ENCODE measurements at regions not wholly inside any gene's neighbourhood (a gene's known extent, or its start where the extent isn't known, plus 50 kb on each side); places are given as distances from the start of the nearest gene placed in this dataset.

DNA sequence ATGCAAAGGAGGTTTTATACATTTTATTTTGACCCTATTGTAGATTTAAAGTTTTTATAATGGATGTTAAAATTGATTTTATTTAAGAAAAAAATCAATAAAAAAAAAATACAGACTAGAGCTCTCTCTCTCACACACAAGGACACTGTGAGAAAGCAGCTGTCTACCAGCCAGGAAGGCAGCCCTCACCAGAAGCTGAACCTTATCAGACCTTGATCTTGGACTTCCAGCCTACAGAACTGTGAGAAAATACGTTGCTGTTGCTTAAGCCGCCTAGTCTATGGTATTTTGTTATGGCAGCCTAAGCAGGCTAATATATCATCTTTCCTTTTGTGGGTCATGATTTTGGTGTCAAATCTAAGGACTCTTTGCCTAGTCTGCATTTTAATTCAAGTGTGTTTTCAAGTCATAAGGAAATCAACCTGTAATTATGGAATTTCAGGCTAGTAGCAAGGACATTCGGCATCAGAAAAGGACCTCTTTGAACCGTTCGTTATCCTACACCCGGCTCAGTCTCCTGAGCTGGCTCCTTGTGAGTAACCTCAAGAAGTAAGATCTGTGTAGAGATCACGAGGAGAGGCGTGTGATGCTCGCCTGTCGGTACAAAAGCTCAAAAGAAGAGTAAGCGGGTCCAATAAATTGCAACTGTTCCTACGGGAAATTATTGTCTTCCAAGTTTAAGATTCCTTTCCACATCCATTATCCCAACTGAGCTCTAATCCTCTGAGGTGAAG is 98.2 kb downstream of the PDCL3 start:
- DNase-seq: no peak

DNA sequence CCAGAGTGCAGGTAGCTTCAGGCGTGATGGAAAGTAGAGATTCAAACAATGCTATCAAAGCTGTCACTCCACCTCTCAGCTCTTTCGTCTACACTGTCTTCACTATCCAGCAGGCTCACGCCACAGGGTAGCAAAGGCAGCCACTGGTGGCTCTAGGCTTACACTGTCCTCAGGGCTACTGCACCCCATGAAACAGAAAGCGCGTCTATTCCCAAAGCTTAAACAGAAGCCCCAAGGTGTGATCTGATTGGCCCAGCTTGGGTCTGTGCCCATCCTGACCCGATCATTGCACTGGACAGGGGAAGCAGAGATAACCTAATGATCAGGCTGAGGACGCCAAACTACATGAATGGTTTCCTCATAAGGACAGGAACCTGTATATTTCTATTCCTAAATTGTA is 100.1 kb downstream of the PDCL3 start:
- DNase-seq: no peak

DNA sequence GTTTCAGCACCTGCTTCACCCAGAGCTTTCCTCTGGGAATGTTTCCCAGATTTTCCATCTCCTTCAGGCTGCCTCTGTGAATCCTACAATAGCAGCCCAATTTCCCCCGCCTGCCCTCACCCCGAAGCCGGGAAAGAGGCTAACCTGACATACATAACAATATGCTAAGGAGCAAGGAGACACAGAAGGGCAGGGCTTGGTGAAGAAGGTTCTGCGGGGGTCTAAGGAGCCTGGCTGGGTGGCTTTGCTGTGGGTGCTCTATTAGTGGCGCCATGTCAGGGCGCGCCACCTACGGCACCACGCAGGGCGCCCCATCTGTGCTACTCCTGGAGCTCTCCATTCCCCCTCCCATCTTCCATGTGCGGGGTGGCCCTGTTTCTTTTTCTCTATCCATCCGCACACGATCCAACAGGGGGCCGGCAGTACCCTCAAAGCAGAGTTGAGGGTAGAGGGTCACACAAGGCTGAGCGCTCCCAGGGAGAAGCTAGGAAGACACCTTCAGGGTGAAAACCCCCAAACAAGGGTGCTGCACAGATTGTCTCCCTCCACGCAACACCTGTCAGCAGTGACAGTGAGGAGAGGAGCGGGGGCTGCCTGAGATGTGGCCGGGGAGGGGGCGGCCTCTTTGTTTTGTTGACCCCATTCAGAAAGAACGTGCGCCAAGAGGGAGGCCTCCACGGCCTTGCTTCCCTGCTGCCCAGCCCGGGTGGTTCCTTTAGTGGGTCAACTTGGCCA is 101.4 kb downstream of the PDCL3 start:
- DNase-seq: no peak

- no peak for DNase-seq
Measured at GRCh38 chr2:100664756-100665101, 101.9 kb downstream of the PDCL3 start.

DNA sequence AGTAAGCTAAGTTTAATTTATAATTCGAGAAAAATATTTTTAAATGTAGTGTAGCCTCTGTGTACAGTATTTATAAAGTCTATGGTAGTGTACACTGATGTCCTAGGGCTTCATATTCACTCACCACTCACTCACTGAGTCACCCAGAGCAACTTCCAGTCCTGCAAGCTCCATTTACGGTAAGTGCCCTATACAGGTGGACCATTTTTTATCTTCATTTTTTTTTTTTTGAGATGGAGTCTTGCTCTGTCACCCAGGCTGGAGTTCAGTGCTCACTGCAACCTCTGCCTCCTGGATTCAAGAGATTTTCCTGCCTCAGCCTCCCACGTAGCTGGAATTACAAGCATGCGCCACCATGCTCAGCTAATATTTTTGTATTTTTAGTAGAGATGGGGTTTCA is 104.2 kb downstream of the PDCL3 start:
- no peak for DNase-seq

DNA sequence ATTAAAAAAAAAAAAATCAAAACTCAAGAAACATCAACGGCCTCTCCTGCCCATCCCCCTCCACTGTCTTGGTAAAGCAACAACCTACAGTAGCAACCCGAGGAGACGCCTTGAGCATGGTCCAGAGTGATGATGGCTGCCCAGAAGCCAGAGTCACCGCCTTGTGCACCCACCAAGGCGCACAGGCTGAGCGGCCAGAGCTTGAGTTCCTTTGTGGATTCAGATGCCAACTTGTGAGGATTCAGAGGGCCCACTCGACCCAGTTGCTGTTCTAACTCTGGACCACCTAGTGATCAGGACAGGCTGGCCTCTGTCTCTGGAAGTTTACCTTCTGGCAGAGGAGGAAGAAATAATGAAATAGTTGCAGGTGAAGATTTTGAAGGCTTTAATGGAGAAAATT is 105.0 kb downstream of the PDCL3 start:
- DNase-seq: no peak

GRCh38 chr2:100670232-100670631 is 107.4 kb downstream of the PDCL3 start:
- no peak for DNase-seq

- no peak for DNase-seq
Measured at GRCh38 chr2:100673115-100673514, 110.3 kb downstream of the PDCL3 start.

DNA sequence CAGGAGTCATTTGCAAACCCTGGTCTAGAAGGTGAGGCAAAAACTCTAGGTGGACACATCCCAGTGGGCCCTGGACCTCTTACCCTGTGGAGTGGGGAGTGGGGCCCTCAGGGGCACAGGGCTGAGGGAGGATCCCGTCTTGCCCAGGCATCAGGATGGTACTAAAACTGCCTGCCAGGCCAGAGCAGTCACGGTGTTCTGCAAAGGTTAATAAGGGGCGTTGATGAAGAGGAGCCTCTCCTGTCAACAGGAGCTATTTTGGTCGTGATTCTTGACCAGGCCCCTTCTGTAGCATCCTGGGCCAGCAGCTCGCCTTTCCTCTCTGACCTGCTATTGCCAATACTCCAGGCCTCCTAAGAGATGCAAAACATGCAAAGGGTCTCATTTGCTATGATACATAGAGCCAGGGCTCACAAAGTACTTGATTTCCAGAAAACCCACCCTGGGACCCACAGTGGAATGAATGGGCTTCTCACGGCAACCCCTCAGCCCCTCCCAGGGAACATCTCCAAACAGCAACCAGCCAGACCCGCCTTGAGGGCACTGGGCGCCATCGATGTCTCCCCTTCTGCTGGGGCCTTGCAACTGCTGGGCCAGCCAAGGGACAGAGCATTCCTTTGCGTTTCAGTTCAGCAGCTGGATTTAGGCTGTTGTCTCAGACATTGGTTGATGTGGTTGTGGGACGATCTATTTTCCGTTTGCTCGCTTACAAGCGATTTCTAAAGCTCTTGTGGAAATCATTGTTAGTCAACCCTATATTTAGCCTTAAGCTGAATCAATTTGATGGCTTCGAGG is 111.1 kb downstream of the PDCL3 start:
- DNase-seq: peak; percentile 16 to 79 (median 52)

GRCh38 chr2:100674666-100675065 is 111.9 kb downstream of the PDCL3 start:
- DNase-seq: peak in 2 of 3 donors; percentile 10 to 46

GRCh38 chr2:100675373-100675772 is 112.6 kb downstream of the PDCL3 start:
- no peak for DNase-seq

DNA sequence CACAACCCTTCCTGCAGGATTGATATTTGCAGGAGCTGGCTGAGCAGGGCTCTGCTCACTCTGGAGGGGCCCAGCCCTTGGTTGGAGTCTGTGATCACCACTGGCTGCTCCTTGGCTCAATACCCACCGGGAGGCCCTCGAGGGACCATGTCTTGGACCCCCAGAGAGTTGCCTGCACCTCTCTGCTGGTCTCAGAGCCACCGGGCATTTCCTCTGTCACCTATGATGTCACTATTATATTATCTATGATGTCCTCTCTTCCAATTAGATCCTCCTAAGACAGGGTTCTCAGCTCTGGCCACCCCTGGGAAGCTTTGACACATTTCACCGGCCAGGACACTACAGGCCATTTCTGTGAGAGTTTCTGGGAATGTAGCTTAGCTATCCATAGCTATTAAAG is 113.1 kb downstream of the PDCL3 start:
- DNase-seq: no peak

- DNase-seq: no peak
Measured at GRCh38 chr2:100676346-100676745, 113.6 kb downstream of the PDCL3 start.

GRCh38 chr2:100677611-100678185 is 114.9 kb downstream of the PDCL3 start:
- no peak for DNase-seq

DNA sequence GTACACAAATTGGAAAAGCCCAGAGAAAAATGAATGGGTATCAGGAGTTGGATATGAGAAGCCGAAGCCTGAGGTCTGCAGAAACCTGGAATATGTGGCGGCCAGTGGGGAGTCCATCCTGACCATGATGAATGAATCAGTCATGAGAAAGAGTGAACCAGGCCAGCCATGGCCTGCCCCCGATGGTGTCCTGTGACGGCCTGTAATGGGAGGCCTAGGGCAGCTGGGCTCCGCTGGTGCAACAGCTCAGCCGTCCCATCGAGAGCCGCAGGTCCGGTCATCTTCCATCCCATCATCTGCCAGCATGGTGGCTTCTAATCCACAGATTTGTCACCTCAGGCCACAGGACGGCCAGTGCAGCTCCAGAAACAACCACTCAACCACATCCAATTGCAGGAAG is 116.4 kb downstream of the PDCL3 start:
- DNase-seq: no peak

DNA sequence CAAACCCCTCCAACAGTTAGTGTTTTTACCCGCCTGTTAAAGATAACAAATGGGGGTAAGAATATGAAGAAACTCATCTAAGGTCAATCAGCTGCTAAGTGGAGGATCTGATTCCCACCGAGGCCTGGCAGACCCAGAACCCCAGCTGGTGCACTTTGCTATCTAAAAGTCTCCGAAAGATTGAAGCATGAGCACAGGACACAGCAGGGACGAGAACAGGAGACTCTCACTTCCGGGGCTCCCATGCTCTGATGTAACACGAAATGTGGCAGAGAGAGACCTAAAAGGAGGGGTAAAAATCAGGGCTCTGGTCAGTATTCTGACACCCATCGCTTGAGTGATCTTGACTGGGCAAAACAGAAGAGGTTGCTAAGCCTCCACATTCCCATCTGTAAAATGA is 119.7 kb downstream of the PDCL3 start:
- no peak for DNase-seq

DNA sequence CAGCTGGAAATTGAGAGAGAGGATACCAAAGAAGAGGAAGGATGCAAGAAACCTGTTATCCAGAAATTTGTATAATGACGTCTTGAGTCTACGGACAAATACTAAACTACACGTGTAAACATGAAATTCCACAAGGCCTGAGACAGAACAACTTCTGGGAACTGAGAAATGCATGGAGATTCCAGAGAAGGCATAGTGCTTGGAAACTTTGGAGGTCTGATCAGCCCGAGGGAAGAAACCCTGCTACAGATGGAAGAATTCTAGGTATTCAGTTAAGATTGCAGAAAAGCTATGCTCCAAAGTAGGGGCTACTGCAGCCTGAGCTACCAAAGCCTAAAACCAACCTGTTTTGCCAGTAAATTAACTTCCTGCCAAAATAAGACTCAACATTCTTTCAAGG is 120.4 kb downstream of the PDCL3 start:
- no peak for DNase-seq

- DNase-seq: no peak
Measured at GRCh38 chr2:100691846-100692245, 128.1 kb upstream of the NPAS2 start.

- DNase-seq: no peak
Measured at GRCh38 chr2:100692381-100692780, 127.6 kb upstream of the NPAS2 start.

- no peak for DNase-seq
Measured at GRCh38 chr2:100692906-100693305, 127.0 kb upstream of the NPAS2 start.

DNA sequence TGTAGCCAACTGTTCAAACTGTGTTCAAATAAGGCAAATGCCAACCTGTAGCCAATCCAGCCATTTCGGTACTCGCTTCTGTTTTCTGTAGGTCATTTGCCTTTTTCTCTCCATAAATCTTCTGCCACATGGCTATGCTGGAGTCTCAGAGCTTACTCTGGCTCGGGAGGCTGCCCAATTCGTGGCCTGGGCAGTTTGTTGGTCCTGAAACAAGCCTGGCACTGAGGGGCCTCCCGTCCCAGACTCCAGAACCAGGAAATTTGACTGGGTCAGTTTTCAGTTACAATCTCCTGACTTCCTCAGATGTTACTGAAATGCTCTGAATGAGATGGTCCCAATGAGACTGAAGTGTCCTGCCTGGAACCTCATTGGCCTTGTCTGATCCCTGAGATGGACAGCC is 120.8 kb upstream of the NPAS2 start:
- no peak for DNase-seq

DNA sequence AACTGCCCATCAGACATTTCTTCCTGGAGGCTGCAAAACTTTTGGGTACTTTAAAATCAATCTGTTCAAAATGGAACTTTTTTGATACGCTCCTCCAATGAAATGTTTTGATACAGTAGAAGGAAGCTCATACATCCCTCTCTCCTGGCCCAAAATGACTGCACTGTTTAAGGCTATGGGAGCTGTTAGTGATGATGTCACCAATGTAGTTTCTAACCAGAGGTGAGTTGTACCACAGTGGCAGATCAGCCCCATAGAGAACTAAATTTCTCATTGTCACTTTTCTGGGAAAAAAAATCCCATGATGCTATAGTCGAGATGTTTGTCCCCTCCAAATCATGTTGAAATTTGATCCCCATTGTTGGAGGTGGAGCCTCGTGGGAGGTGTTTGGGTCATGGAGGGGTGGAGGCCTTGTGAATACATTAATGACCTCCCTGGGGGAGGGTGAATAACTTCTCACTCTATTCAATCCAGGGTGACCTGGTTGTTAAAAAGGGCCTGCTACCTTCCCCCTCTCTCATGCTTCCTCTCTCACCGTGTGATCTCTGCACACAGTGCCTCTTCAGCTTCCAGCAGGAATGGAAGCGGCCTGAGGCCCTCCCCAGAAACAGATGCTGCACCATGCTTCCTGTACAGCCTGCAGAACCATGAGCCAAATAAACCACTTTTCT is 117.4 kb upstream of the NPAS2 start:
- DNase-seq: no peak
